ENCODE measurements at regions not wholly inside any gene's neighbourhood (a gene's known extent, or its start where the extent isn't known, plus 50 kb on each side); places are given as distances from the start of the nearest gene placed in this dataset.

DNA sequence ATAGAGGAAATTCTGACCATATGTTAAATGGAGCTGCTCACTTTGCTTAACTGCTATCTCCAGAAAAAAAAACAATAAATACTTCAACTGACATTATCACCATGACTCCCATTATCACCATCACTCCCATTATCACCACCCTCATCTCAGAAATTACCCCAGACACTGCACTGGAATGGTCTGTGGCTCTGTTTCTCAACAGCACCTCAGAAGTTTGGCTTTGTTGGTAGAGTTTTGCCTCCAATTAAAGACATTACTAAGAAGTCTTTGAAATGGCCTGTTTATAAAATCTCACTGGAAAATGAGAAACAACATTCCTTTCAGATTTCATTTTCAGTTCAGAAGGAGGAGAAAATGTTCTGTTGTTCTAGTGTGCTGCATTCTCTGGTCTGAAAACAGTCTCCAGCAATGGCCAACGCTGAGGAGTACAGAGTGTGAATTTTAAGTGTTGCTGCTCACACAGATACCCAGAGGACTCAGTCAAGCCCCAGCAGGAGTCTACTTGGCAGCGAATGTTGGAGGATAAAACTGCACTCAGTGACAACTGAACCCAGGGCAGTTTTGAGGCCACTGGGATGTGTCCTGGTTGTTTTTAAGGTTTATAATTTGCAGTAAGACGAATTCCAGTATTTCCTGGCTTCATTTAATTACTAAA is 364.5 kb upstream of the CDH2 start:
- Histone ChIP-seq H3K4me1 (ENCODE audit: control insufficient read depth in 5 of 5, insufficient read depth in 5 of 5, low read length in 5 of 5) (no peaks in the 10 kb centered on the region), H3K4me3 (no peak overlapping the region), H3K36me3 (ENCODE audit: control insufficient read depth in 4 of 4, insufficient read depth in 4 of 4, low read length in 4 of 4) (no peaks in the 10 kb centered on the region), H3K27me3 (ENCODE audit: control insufficient read depth in 3 of 3, insufficient read depth in 3 of 3, low read length in 2 of 3) (no peaks in the 10 kb centered on the region), H3K9me3 (ENCODE audit: control insufficient read depth in 4 of 4, insufficient read depth in 3 of 4, low read length in 3 of 4) (no peaks in the 10 kb centered on the region), H3K27ac (ENCODE audit: low read depth in 1 of 2, low read length in 1 of 2) (no peak overlapping the region), H3K9ac (ENCODE audit: insufficient read depth in 1 of 2, low read length in 2 of 2) (no peak overlapping the region)
- ATAC-seq (ENCODE audit: insufficient read depth, low FRiP score) (no peak), DNase-seq (no peak)
- 39 to 49% methylated on average over 3 of the region's 3 CpGs for WGBS, 2 donors
- TF ChIP-seq, protein P1, sequence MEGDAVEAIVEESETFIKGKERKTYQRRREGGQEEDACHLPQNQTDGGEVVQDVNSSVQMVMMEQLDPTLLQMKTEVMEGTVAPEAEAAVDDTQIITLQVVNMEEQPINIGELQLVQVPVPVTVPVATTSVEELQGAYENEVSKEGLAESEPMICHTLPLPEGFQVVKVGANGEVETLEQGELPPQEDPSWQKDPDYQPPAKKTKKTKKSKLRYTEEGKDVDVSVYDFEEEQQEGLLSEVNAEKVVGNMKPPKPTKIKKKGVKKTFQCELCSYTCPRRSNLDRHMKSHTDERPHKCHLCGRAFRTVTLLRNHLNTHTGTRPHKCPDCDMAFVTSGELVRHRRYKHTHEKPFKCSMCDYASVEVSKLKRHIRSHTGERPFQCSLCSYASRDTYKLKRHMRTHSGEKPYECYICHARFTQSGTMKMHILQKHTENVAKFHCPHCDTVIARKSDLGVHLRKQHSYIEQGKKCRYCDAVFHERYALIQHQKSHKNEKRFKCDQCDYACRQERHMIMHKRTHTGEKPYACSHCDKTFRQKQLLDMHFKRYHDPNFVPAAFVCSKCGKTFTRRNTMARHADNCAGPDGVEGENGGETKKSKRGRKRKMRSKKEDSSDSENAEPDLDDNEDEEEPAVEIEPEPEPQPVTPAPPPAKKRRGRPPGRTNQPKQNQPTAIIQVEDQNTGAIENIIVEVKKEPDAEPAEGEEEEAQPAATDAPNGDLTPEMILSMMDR (IDR thresholded peaks at IDR 0.05; ENCODE audit: control extremely low read depth, extremely low read depth), result no peak

DNA sequence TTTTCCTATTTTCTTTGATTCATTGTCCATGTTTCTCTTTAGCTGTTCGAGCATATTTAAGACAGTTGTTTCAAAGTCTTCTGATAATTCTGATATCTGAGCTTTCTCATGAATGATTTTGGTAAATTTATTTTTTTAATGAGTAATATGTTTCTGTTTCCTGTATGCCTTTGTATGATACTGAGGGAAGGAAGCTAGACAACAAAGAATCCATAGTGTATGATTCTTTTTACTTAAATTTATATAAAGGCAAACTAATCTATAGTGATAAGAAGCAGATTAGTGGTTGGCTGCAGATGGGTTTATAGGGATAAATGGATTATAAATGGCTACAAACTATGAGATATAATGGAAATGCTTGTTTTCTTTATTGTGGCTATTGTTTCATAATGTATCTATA is 352.7 kb upstream of the CDH2 start:
- DNase-seq, result no peak
- TF ChIP-seq, protein P1 (IDR thresholded peaks at IDR 0.05; ENCODE audit: control extremely low read depth, extremely low read depth), result no peak
- no peaks in the 10 kb centered on the region for H3K36me3 ChIP-seq (ENCODE audit: control insufficient read depth in 4 of 4, insufficient read depth in 4 of 4, low read length in 4 of 4)
- no peak for ATAC-seq (ENCODE audit: insufficient read depth, low FRiP score)
- H3K4me1 ChIP-seq (ENCODE audit: control insufficient read depth in 5 of 5, insufficient read depth in 5 of 5, low read length in 5 of 5), result no peaks in the 10 kb centered on the region
- H3K9ac ChIP-seq (ENCODE audit: insufficient read depth in 1 of 2, low read length in 2 of 2), result no peak overlapping the region
- WGBS, 2 donors, result 84 to 93% methylated on average over 1 of the region's 1 CpG
- no peaks in the 10 kb centered on the region for H3K9me3 ChIP-seq (ENCODE audit: control insufficient read depth in 4 of 4, insufficient read depth in 3 of 4, low read length in 3 of 4)
- H3K27me3 ChIP-seq (ENCODE audit: control insufficient read depth in 3 of 3, insufficient read depth in 3 of 3, low read length in 2 of 3), result no peaks in the 10 kb centered on the region
- H3K4me3 ChIP-seq, result no peak overlapping the region
- no peak overlapping the region for H3K27ac ChIP-seq (ENCODE audit: low read depth in 1 of 2, low read length in 1 of 2)

DNA sequence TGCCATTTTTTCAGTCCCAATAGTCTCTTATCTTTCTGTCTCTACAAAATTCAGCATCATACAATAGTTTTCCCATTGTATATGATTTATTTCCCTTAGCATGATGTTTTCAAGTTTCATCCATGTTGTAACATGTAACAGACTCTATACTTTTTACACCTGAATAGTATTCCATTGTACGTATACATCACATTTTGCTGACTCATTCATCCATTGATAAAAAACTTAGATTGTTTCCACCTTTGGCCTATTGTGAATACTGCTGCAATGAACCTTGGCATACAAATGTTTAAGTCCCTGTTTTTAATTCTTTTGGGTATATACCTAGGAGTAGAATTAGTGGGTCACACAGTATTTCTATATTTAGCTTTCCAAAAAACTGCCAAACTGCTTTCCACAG is 349.3 kb upstream of the CDH2 start:
- Histone ChIP-seq H3K9me3 (ENCODE audit: control insufficient read depth in 4 of 4, insufficient read depth in 3 of 4, low read length in 3 of 4) (no peaks in the 10 kb centered on the region), H3K27ac (ENCODE audit: low read depth in 1 of 2, low read length in 1 of 2) (no peak overlapping the region), H3K4me1 (ENCODE audit: control insufficient read depth in 5 of 5, insufficient read depth in 5 of 5, low read length in 5 of 5) (no peaks in the 10 kb centered on the region), H3K36me3 (ENCODE audit: control insufficient read depth in 4 of 4, insufficient read depth in 4 of 4, low read length in 4 of 4) (no peaks in the 10 kb centered on the region), H3K4me3 (no peak overlapping the region), H3K9ac (ENCODE audit: insufficient read depth in 1 of 2, low read length in 2 of 2) (no peak overlapping the region), H3K27me3 (ENCODE audit: control insufficient read depth in 3 of 3, insufficient read depth in 3 of 3, low read length in 2 of 3) (no peaks in the 10 kb centered on the region)
- WGBS, 2 donors, result 86 to 92% methylated on average over 1 of the region's 1 CpG
- TF ChIP-seq, protein P1 (IDR thresholded peaks at IDR 0.05; ENCODE audit: control extremely low read depth, extremely low read depth), result no peak
- ATAC-seq (ENCODE audit: insufficient read depth, low FRiP score) (no peak), DNase-seq (no peak)

All from lung (tissue), 11 donors.